Endothelial cell of umbilical vein (primary cell): ENCODE measurements at regions not wholly inside any gene's neighbourhood (a gene's known extent, or its start where the extent isn't known, plus 50 kb on each side); places are given as distances from the start of the nearest gene placed in this dataset.

Source experiments
- BruUV-seq: library from RNA; stranded (reverse); fragments of 400-500 nt; replicated peaks from 2 replicates; lab custom pipeline; 2021; lab: Mats Ljungman, UMichigan
- CTCF ChIA-PET: fragments of 300-600, 350-600 bp; sonication (Branson Sonifier 250); formaldehyde crosslinking; loops from one replicate; lab custom pipeline; 2021; ENCODE audit warnings: antibody characterized with exemption, inconsistent platforms; lab: Charles Lee
- POLR2A ChIA-PET: fragments of 300-600, 350-600 bp; sonication (Branson Sonifier 250); formaldehyde crosslinking; loops from one replicate; lab custom pipeline; 2021; ENCODE audit warnings: antibody characterized with exemption, inconsistent platforms; lab: Charles Lee
- DNase-seq: peaks from one replicate; pipeline ENCODE4 v3.0.0-alpha.2; 2011; ENCODE audit warnings: low read depth, low spot score
- FAIRE-seq: peaks from 2 replicates; lab custom pipeline; 2011; peaks lifted over from hg19 to GRCh38; lab: Jason Lieb, UNC
- H2AFZ ChIP-seq: 2 replicates; pipeline ENCODE4 v1.6.0; 2012; ENCODE audit warnings: low read depth, low read length, control low read depth, inconsistent platforms
- H3K27ac ChIP-seq: 2 replicates; pipeline ENCODE4 v1.5.1; 2011; ENCODE audit warnings: low read depth, mild to moderate bottlenecking, control low read depth, low read length, moderate library complexity; ENCODE audit not compliant: insufficient read depth
- H3K27me3 ChIP-seq, 2 experiments: 2 replicates each; pipeline versions ENCODE4 v1.6.0 to v1.6.1; 2011; ENCODE audit warnings: low read length in 2 of 2, mixed read lengths in 1 of 2; ENCODE audit not compliant: control insufficient read depth in 2 of 2, insufficient read depth in 2 of 2
- H3K36me3 ChIP-seq, 2 experiments: 2 replicates in 1 of 2; 3 replicates in 1 of 2; pipeline ENCODE4 v1.5.1; 2011; ENCODE audit warnings: low read length in 2 of 2, mild to moderate bottlenecking in 1 of 2, moderate library complexity in 1 of 2; ENCODE audit not compliant: control insufficient read depth in 2 of 2, insufficient read depth in 2 of 2; ENCODE audit errors: extremely low read depth in 1 of 2
- H3K4me1 ChIP-seq: 3 replicates; pipeline ENCODE4 v1.5.1; 2011; ENCODE audit warnings: mild to moderate bottlenecking, low read length; ENCODE audit not compliant: control insufficient read depth, insufficient read depth; ENCODE audit errors: extremely low read depth
- H3K4me2 ChIP-seq: 2 replicates; pipeline ENCODE4 v1.6.1; 2011; ENCODE audit warnings: low read length, control low read depth, mixed read lengths; ENCODE audit not compliant: insufficient read depth
- H3K4me3 ChIP-seq, 3 experiments: fragments of 200-600 bp in 1 of 3; sonication (generic), shearing (Covaris generic) in 1 of 3; replicated peaks in 1 of 3; 2 replicates each; pipeline ENCODE4 v1.5.1; 2011 to 2016; ENCODE audit warnings: control low read depth in 3 of 3, low read length in 3 of 3, mild to moderate bottlenecking in 2 of 3, inconsistent platforms in 1 of 3, low read depth in 1 of 3, moderate library complexity in 1 of 3; ENCODE audit not compliant: insufficient read depth in 1 of 3
- H3K79me2 ChIP-seq: 2 replicates; pipeline ENCODE4 v1.6.0; 2012; ENCODE audit warnings: low read length, inconsistent platforms; ENCODE audit not compliant: control insufficient read depth, insufficient read depth
- H3K9ac ChIP-seq: replicated peaks from 2 replicates; pipeline ENCODE3; 2011; ENCODE audit warnings: low read length, control low read depth; ENCODE audit not compliant: insufficient read depth; ENCODE audit errors: extremely low read depth
- H3K9me1 ChIP-seq: replicated peaks from 3 replicates; pipeline ENCODE4 v1.6.0; 2011; ENCODE audit warnings: mild to moderate bottlenecking, low read length; ENCODE audit not compliant: control insufficient read depth, insufficient read depth; ENCODE audit errors: extremely low read depth
- H3K9me3 ChIP-seq: replicated peaks from 2 replicates; pipeline ENCODE4 v1.5.1; 2012; ENCODE audit warnings: low read length, inconsistent platforms; ENCODE audit not compliant: control insufficient read depth, insufficient read depth
- H4K20me1 ChIP-seq: replicated peaks from 2 replicates; pipeline ENCODE3; 2011; ENCODE audit warnings: mild to moderate bottlenecking, low read length; ENCODE audit not compliant: control insufficient read depth, insufficient read depth; ENCODE audit errors: extremely low read depth
- CTCF ChIP-seq, 2 donors: IDR thresholded peaks; 1 replicate in 1 of 2; 2 replicates in 1 of 2; pipeline ENCODE4 v1.5.1; 2011; ENCODE audit warnings: low read length in 2 of 2, mild to moderate bottlenecking in 2 of 2, moderate library complexity in 2 of 2, control low read depth in 1 of 2, inconsistent platforms in 1 of 2, low read depth in 1 of 2; ENCODE audit not compliant: insufficient read depth in 1 of 2; ENCODE audit errors: extremely low read depth in 1 of 2
- EZH2 ChIP-seq: IDR thresholded peaks from 2 replicates; pipeline ENCODE4 v1.6.1; 2012; ENCODE audit warnings: borderline replicate concordance, low read depth, mild to moderate bottlenecking, moderate library complexity, low read length, inconsistent platforms; ENCODE audit not compliant: severe bottlenecking
- FOS ChIP-seq: IDR thresholded peaks from 2 replicates; pipeline ENCODE4 v1.6.1; 2011; ENCODE audit warnings: mild to moderate bottlenecking, low read length, moderate library complexity, borderline replicate concordance; ENCODE audit not compliant: insufficient read depth
- GATA2 ChIP-seq: IDR thresholded peaks from 2 replicates; pipeline ENCODE4 v1.7.0; 2011; ENCODE audit warnings: low read depth, mild to moderate bottlenecking, moderate library complexity, mixed read lengths, low read length; ENCODE audit not compliant: insufficient read length, insufficient read depth
- JUN ChIP-seq: IDR thresholded peaks from 2 replicates; pipeline ENCODE4 v1.6.1; 2011; ENCODE audit warnings: borderline replicate concordance, low read depth; ENCODE audit not compliant: insufficient read length, insufficient read depth
- MAX ChIP-seq: IDR thresholded peaks from 2 replicates; pipeline ENCODE4 v1.6.1; 2011; ENCODE audit not compliant: insufficient read depth, insufficient read length
- MYC ChIP-seq: IDR thresholded peaks from one replicate; pipeline ENCODE4 v1.6.1; 2011; ENCODE audit warnings: mild to moderate bottlenecking, low read depth, low read length
- POLR2A ChIP-seq: IDR thresholded peaks from 2 replicates; pipeline ENCODE4 v1.6.1; 2012; ENCODE audit warnings: low read depth, mild to moderate bottlenecking, control low read depth, low read length
- POLR2AphosphoS5 ChIP-seq: IDR thresholded peaks from 2 replicates; pipeline ENCODE4 v1.6.1; 2012; ENCODE audit warnings: low read depth, mild to moderate bottlenecking, control low read depth, low read length, moderate library complexity; ENCODE audit not compliant: insufficient read depth
- dilution Hi-C: fragments of 300-500 bp; cut with MboI; formaldehyde crosslinking; loops from one replicate; pipeline ENCODE4 v1.15.0; 2019; ENCODE audit warnings: low sequenced_read_pairs; ENCODE audit not compliant: extremely low pct_ligation_motif_present
- intact Hi-C: fragments of 100-400 bp; cut with micrococcal nuclease; formaldehyde crosslinking; loops from one replicate; pipeline ENCODE4 v1.10.0; 2022

- intact Hi-C loops = no loop called here
- Histone ChIP-seq H3K9me1 (no peaks in the 10 kb centered on the region), H3K27ac (no peak overlapping the region), H3K9me3 (no peaks in the 10 kb centered on the region), H4K20me1 (no peaks in the 10 kb centered on the region), H3K9ac (no peak overlapping the region), H3K4me3 (no peak overlapping the region), H2AFZ (no peak overlapping the region), H3K4me2 (no peak overlapping the region), H3K36me3 (no peaks in the 10 kb centered on the region), H3K79me2 (no peaks in the 10 kb centered on the region), H3K27me3 (no peaks in the 10 kb centered on the region), H3K4me1 (no peaks in the 10 kb centered on the region)
- ChIA-PET POLR2A (no interaction called here), CTCF (no interaction called here)
- no TSS peak for BruUV-seq
- dilution Hi-C loops = no loop called here
- DNase-seq = no peak
- no peak for FAIRE-seq
- no peak for TF ChIP-seq MYC
- TF ChIP-seq JUN = no peak
- no peak for TF ChIP-seq GATA2
- TF ChIP-seq CTCF (IDR thresholded peaks at IDR 0.05; ENCODE audit: extremely low read depth in 1 of 2, insufficient read depth in 1 of 2, low read depth in 1 of 2, low read length in 2 of 2) = no peak
- no peak for TF ChIP-seq MAX
- TF ChIP-seq POLR2A = no peak
- TF ChIP-seq FOS = no peak
- no peak for TF ChIP-seq EZH2
- TF ChIP-seq POLR2AphosphoS5 = no peak
Observed at GRCh38 chr5:51881901-51882300, 498.7 kb downstream of the ISL1 start.
